ENCODE measurements at regions not wholly inside any gene's neighbourhood (a gene's known extent, or its start where the extent isn't known, plus 50 kb on each side); places are given as distances from the start of the nearest gene placed in this dataset.

GRCh38 chr2:63669596-63669995 lies 80.8 kb downstream of the MDH1 start:
- Histone ChIP-seq H3K4me3 (no peak overlapping the region), H3K27ac (no peak overlapping the region), H3K4me1 (ENCODE audit: low read depth) (no peaks in the 10 kb centered on the region), H3K27me3 (no peaks in the 10 kb centered on the region), H3K9me3 (ENCODE audit: low read depth) (no peaks in the 10 kb centered on the region), H3K36me3 (no peaks in the 10 kb centered on the region)
- no peak for DNase-seq (ENCODE audit: low read depth in 1 of 2, low spot score in 1 of 2)
- TF ChIP-seq CTCF (IDR thresholded peaks at IDR 0.05; ENCODE audit: low read depth, low read length), result no peak

GRCh38 chr2:63673865-63674533 lies 85.2 kb downstream of the MDH1 start:
- Histone ChIP-seq H3K27ac (no peak overlapping the region), H3K36me3 (no peaks in the 10 kb centered on the region), H3K4me3 (no peak overlapping the region), H3K4me1 (ENCODE audit: low read depth) (no peaks in the 10 kb centered on the region), H3K9me3 (ENCODE audit: low read depth) (no peaks in the 10 kb centered on the region), H3K27me3 (no peaks in the 10 kb centered on the region)
- TF ChIP-seq CTCF (IDR thresholded peaks at IDR 0.05; ENCODE audit: low read depth, low read length), result no peak
- no peak for DNase-seq (ENCODE audit: low read depth in 1 of 2, low spot score in 1 of 2)

GRCh38 chr2:63675026-63675425 lies 86.3 kb downstream of the MDH1 start:
- Histone ChIP-seq H3K9me3 (ENCODE audit: low read depth) (no peaks in the 10 kb centered on the region), H3K27me3 (no peaks in the 10 kb centered on the region), H3K36me3 (no peaks in the 10 kb centered on the region), H3K27ac (no peak overlapping the region), H3K4me1 (ENCODE audit: low read depth) (no peaks in the 10 kb centered on the region), H3K4me3 (no peak overlapping the region)
- TF ChIP-seq CTCF (IDR thresholded peaks at IDR 0.05; ENCODE audit: low read depth, low read length), result no peak
- DNase-seq (ENCODE audit: low read depth in 1 of 2, low spot score in 1 of 2), result no peak

GRCh38 chr2:63676135-63676534 lies 87.4 kb downstream of the MDH1 start:
- no peak for DNase-seq (ENCODE audit: low read depth in 1 of 2, low spot score in 1 of 2)
- no peak for TF ChIP-seq CTCF (IDR thresholded peaks at IDR 0.05; ENCODE audit: low read depth, low read length)
- H3K27me3 ChIP-seq, result no peaks in the 10 kb centered on the region
- H3K36me3 ChIP-seq, result no peaks in the 10 kb centered on the region
- no peak overlapping the region for H3K4me3 ChIP-seq
- no peaks in the 10 kb centered on the region for H3K4me1 ChIP-seq (ENCODE audit: low read depth)
- H3K9me3 ChIP-seq (ENCODE audit: low read depth), result no peaks in the 10 kb centered on the region
- H3K27ac ChIP-seq, result no peak overlapping the region

GRCh38 chr2:63678085-63678484 lies 89.3 kb downstream of the MDH1 start:
- no peaks in the 10 kb centered on the region for H3K36me3 ChIP-seq
- DNase-seq (ENCODE audit: low read depth in 1 of 2, low spot score in 1 of 2), result no peak
- no peak overlapping the region for H3K4me3 ChIP-seq
- no peak overlapping the region for H3K27ac ChIP-seq
- no peaks in the 10 kb centered on the region for H3K27me3 ChIP-seq
- TF ChIP-seq CTCF (IDR thresholded peaks at IDR 0.05; ENCODE audit: low read depth, low read length), result no peak
- H3K4me1 ChIP-seq (ENCODE audit: low read depth), result no peaks in the 10 kb centered on the region
- H3K9me3 ChIP-seq (ENCODE audit: low read depth), result no peaks in the 10 kb centered on the region

All from cardiac muscle cell (in vitro differentiated cells and primary cell).